ENCODE measurements at regions not wholly inside any gene's neighbourhood (a gene's known extent, or its start where the extent isn't known, plus 50 kb on each side); places are given as distances from the start of the nearest gene placed in this dataset.

GRCh38 chr12:111251058-111251730, 117.7 kb downstream of the PHETA1 start:
- Histone ChIP-seq H3K27me3 (ENCODE audit: insufficient read depth, low read length) (peaks cover 10% of the 10 kb centered on the region), H3K4me2 (ENCODE audit: low read length) (no peak overlapping the region), H2AFZ (ENCODE audit: low read depth, low read length) (no peak overlapping the region), H3K9ac (ENCODE audit: low read length) (no peak overlapping the region), H3K9me3 (ENCODE audit: insufficient read depth, low read depth, low read length) (no peaks in the 10 kb centered on the region), H3K36me3 (ENCODE audit: insufficient read depth, low read length) (no peaks in the 10 kb centered on the region), H3K4me3 (ENCODE audit: insufficient read depth, low read depth, low read length) (no peak overlapping the region), H4K20me1 (ENCODE audit: insufficient read depth, low read length) (no peaks in the 10 kb centered on the region), H3K79me2 (ENCODE audit: insufficient read depth, low read length) (no peaks in the 10 kb centered on the region), H3K27ac (ENCODE audit: low read depth, low read length) (no peak overlapping the region), H3K4me1 (ENCODE audit: insufficient read depth, low read length) (no peaks in the 10 kb centered on the region)
- FAIRE-seq (no peak), DNase-seq (ENCODE audit: low read depth) (no peak)
- no peak for TF ChIP-seq CTCF (IDR thresholded peaks at IDR 0.05; ENCODE audit: insufficient read depth, low read depth, low read length)
- TF ChIP-seq EZH2 (IDR thresholded peaks at IDR 0.05; ENCODE audit: insufficient read depth, low read length), result no peak
- H3K27me3 Mint-ChIP-seq (ENCODE audit: low read depth, unreplicated experiment), result peaks cover 33% of the 10 kb centered on the region
- H3K36me3 Mint-ChIP-seq (ENCODE audit: low read depth, unreplicated experiment), result peaks cover 2% of the 10 kb centered on the region
- no peak overlapping the region for H3K27ac Mint-ChIP-seq (ENCODE audit: unreplicated experiment)
- H3K9me3 Mint-ChIP-seq (ENCODE audit: unreplicated experiment), result peaks cover 1% of the 10 kb centered on the region
- H3K4me3 Mint-ChIP-seq (ENCODE audit: unreplicated experiment), result no peak overlapping the region
- no peaks in the 10 kb centered on the region for H3K4me1 Mint-ChIP-seq (ENCODE audit: low read depth, unreplicated experiment)

GRCh38 chr12:111250251-111250881, 118.5 kb downstream of the PHETA1 start:
- Mint-ChIP-seq H3K4me1 (ENCODE audit: low read depth, unreplicated experiment) (no peaks in the 10 kb centered on the region), H3K27me3 (ENCODE audit: low read depth, unreplicated experiment) (peaks cover 25% of the 10 kb centered on the region), H3K9me3 (ENCODE audit: unreplicated experiment) (peaks cover 4% of the 10 kb centered on the region), H3K36me3 (ENCODE audit: low read depth, unreplicated experiment) (peaks cover 2% of the 10 kb centered on the region), H3K27ac (ENCODE audit: unreplicated experiment) (no peak overlapping the region), H3K4me3 (ENCODE audit: unreplicated experiment) (no peak overlapping the region)
- H3K9ac ChIP-seq (ENCODE audit: low read length), result no peak overlapping the region
- no peak for DNase-seq (ENCODE audit: low read depth)
- H4K20me1 ChIP-seq (ENCODE audit: insufficient read depth, low read length), result no peaks in the 10 kb centered on the region
- H3K4me2 ChIP-seq (ENCODE audit: low read length), result no peak overlapping the region
- FAIRE-seq, result no peak
- no peak overlapping the region for H3K4me3 ChIP-seq (ENCODE audit: insufficient read depth, low read depth, low read length)
- TF ChIP-seq EZH2 (IDR thresholded peaks at IDR 0.05; ENCODE audit: insufficient read depth, low read length) (no peak), CTCF (IDR thresholded peaks at IDR 0.05; ENCODE audit: insufficient read depth, low read depth, low read length) (no peak)
- H3K9me3 ChIP-seq (ENCODE audit: insufficient read depth, low read depth, low read length), result no peaks in the 10 kb centered on the region
- no peak overlapping the region for H2AFZ ChIP-seq (ENCODE audit: low read depth, low read length)
- H3K36me3 ChIP-seq (ENCODE audit: insufficient read depth, low read length), result no peaks in the 10 kb centered on the region
- no peaks in the 10 kb centered on the region for H3K4me1 ChIP-seq (ENCODE audit: insufficient read depth, low read length)
- no peaks in the 10 kb centered on the region for H3K79me2 ChIP-seq (ENCODE audit: insufficient read depth, low read length)
- no peak overlapping the region for H3K27ac ChIP-seq (ENCODE audit: low read depth, low read length)
- H3K27me3 ChIP-seq (ENCODE audit: insufficient read depth, low read length), result peaks cover 10% of the 10 kb centered on the region

- H3K27me3 ChIP-seq (ENCODE audit: insufficient read depth, low read length), result peaks cover 10% of the 10 kb centered on the region
- H3K27ac ChIP-seq (ENCODE audit: low read depth, low read length), result no peak overlapping the region
- no peak overlapping the region for H2AFZ ChIP-seq (ENCODE audit: low read depth, low read length)
- Mint-ChIP-seq H3K4me1 (ENCODE audit: low read depth, unreplicated experiment) (no peaks in the 10 kb centered on the region), H3K27ac (ENCODE audit: unreplicated experiment) (no peak overlapping the region), H3K27me3 (ENCODE audit: low read depth, unreplicated experiment) (peaks cover 21% of the 10 kb centered on the region), H3K9me3 (ENCODE audit: unreplicated experiment) (peaks cover 4% of the 10 kb centered on the region), H3K36me3 (ENCODE audit: low read depth, unreplicated experiment) (peaks cover 2% of the 10 kb centered on the region), H3K4me3 (ENCODE audit: unreplicated experiment) (no peak overlapping the region)
- FAIRE-seq (no peak), DNase-seq (ENCODE audit: low read depth) (no peak)
- H3K9ac ChIP-seq (ENCODE audit: low read length), result no peak overlapping the region
- H3K9me3 ChIP-seq (ENCODE audit: insufficient read depth, low read depth, low read length), result no peaks in the 10 kb centered on the region
- no peaks in the 10 kb centered on the region for H3K4me1 ChIP-seq (ENCODE audit: insufficient read depth, low read length)
- no peaks in the 10 kb centered on the region for H3K79me2 ChIP-seq (ENCODE audit: insufficient read depth, low read length)
- H3K4me3 ChIP-seq (ENCODE audit: insufficient read depth, low read depth, low read length), result no peak overlapping the region
- H4K20me1 ChIP-seq (ENCODE audit: insufficient read depth, low read length), result no peaks in the 10 kb centered on the region
- TF ChIP-seq EZH2 (IDR thresholded peaks at IDR 0.05; ENCODE audit: insufficient read depth, low read length) (no peak), CTCF (IDR thresholded peaks at IDR 0.05; ENCODE audit: insufficient read depth, low read depth, low read length) (no peak)
- no peak overlapping the region for H3K4me2 ChIP-seq (ENCODE audit: low read length)
- H3K36me3 ChIP-seq (ENCODE audit: insufficient read depth, low read length), result no peaks in the 10 kb centered on the region
Measured at GRCh38 chr12:111249757-111250156, 119.1 kb downstream of the PHETA1 start.
